SK-N-SH treated with all-trans-retinoic acid at 6 μM for 48 hours (cell line): ENCODE measurements at regions not wholly inside any gene's neighbourhood (a gene's known extent, or its start where the extent isn't known, plus 50 kb on each side); places are given as distances from the start of the nearest gene placed in this dataset.
"Not testable (repeated sequence)": the region's sequence is repeated elsewhere in the genome, so short reads cannot be mapped to it uniquely, and the experiment has no call there.

ENCODE experiments used
- ATAC-seq: fragments of 200-7000 bp; cut with Tn5 transposase; 3 replicates; pipeline ENCODE4 v1.9.1; 2020; ENCODE audit warnings: mild to moderate bottlenecking, moderate library complexity
- BACH2 ChIP-seq: fragments of 250-450 bp; sonication (Bioruptor Pico); IDR thresholded peaks from 2 replicates; pipeline ENCODE4 v1.9.0; 2021; ENCODE audit warnings: mild to moderate bottlenecking, borderline replicate concordance
- CSDC2 ChIP-seq: fragments of 250-450 bp; sonication (Bioruptor Pico); IDR thresholded peaks from 2 replicates; pipeline ENCODE4 v1.5.0; 2020; ENCODE audit warnings: mild to moderate bottlenecking, moderate library complexity
- ESRRG ChIP-seq: fragments of 250-450 bp; sonication (Bioruptor Pico); IDR thresholded peaks from 2 replicates; pipeline ENCODE4 v1.6.1; 2021; ENCODE audit warnings: mild to moderate bottlenecking
- ISL1 ChIP-seq: fragments of 250-450 bp; sonication (Bioruptor Pico); IDR thresholded peaks from 2 replicates; pipeline ENCODE4 v2.1.2; 2022; ENCODE audit warnings: mild to moderate bottlenecking, moderate library complexity
- OSR1 ChIP-seq: fragments of 250-450 bp; sonication (Bioruptor Pico); IDR thresholded peaks from 2 replicates; pipeline ENCODE4 v1.8.0; 2022; ENCODE audit warnings: moderate library complexity, mild to moderate bottlenecking, inconsistent platforms
- PPARA ChIP-seq: fragments of 250-450 bp; sonication (Bioruptor Pico); IDR thresholded peaks from 2 replicates; pipeline ENCODE4 v1.5.0; 2020; ENCODE audit warnings: mild to moderate bottlenecking, borderline replicate concordance
- RARB ChIP-seq: fragments of 250-450 bp; sonication (Bioruptor Pico); IDR thresholded peaks from 2 replicates; pipeline ENCODE4 v1.8.0; 2021; ENCODE audit warnings: mild to moderate bottlenecking, moderate library complexity
- SNAI2 ChIP-seq: fragments of 250-450 bp; sonication (Bioruptor Pico); IDR thresholded peaks from 2 replicates; pipeline ENCODE4 v1.5.0; 2020; ENCODE audit warnings: mild to moderate bottlenecking, moderate library complexity
- TCF4 ChIP-seq: fragments of 250-450 bp; sonication (Bioruptor Pico); IDR thresholded peaks from 2 replicates; pipeline ENCODE4 v1.8.0; 2021; ENCODE audit warnings: mild to moderate bottlenecking, moderate library complexity, borderline replicate concordance
- TOX ChIP-seq: fragments of 250-450 bp; sonication (Bioruptor Pico); IDR thresholded peaks from 2 replicates; pipeline ENCODE4 v1.8.0; 2021; ENCODE audit warnings: mild to moderate bottlenecking, moderate library complexity, borderline replicate concordance
- ZFP3 ChIP-seq: fragments of 250-450 bp; sonication (Bioruptor Pico); IDR thresholded peaks from 2 replicates; pipeline ENCODE4 v1.5.0; 2020; ENCODE audit warnings: mild to moderate bottlenecking, moderate library complexity
- ZFP30 ChIP-seq: fragments of 450-650 bp; formaldehyde crosslinking; IDR thresholded peaks from 2 replicates; pipeline ENCODE4 v1.5.0; 2022; ENCODE audit warnings: mild to moderate bottlenecking, moderate library complexity
- ZNF565 ChIP-seq: fragments of 450-650 bp; formaldehyde crosslinking; conservative IDR thresholded peaks from 2 replicates; pipeline ENCODE4 v1.5.0; 2020; ENCODE audit warnings: low read depth, mild to moderate bottlenecking, moderate library complexity
- ZNF8 ChIP-seq: fragments of 450-650 bp; formaldehyde crosslinking; IDR thresholded peaks from 2 replicates; pipeline ENCODE4 v1.5.0; 2020; ENCODE audit warnings: mild to moderate bottlenecking, moderate library complexity
- TF ChIP-seq, protein P1 (sequence below): fragments of 250-450 bp; sonication (Bioruptor Pico); IDR thresholded peaks from 2 replicates; pipeline ENCODE4 v1.5.1; 2021; ENCODE audit warnings: mild to moderate bottlenecking, moderate library complexity
- TF ChIP-seq, protein P2 (sequence below): fragments of 250-450 bp; sonication (Bioruptor Pico); IDR thresholded peaks from 2 replicates; pipeline ENCODE4 v1.5.0; 2020; ENCODE audit warnings: mild to moderate bottlenecking, moderate library complexity
- TF ChIP-seq, protein P3 (sequence below): fragments of 250-450 bp; sonication (Bioruptor Pico); IDR thresholded peaks from 2 replicates; pipeline ENCODE4 v1.5.1; 2020; ENCODE audit warnings: low read depth, mild to moderate bottlenecking, moderate library complexity
- TF ChIP-seq, protein P4 (sequence below): fragments of 250-450 bp; sonication (Bioruptor Pico); IDR thresholded peaks from 2 replicates; pipeline ENCODE4 v1.8.0; 2020; ENCODE audit warnings: mild to moderate bottlenecking, moderate library complexity, borderline replicate concordance
- TF ChIP-seq, protein P5 (sequence below): fragments of 250-450 bp; sonication (Bioruptor Pico); IDR thresholded peaks from 2 replicates; pipeline ENCODE4 v1.8.0; 2021; ENCODE audit warnings: low read depth, mild to moderate bottlenecking, moderate library complexity, borderline replicate concordance

DNA sequence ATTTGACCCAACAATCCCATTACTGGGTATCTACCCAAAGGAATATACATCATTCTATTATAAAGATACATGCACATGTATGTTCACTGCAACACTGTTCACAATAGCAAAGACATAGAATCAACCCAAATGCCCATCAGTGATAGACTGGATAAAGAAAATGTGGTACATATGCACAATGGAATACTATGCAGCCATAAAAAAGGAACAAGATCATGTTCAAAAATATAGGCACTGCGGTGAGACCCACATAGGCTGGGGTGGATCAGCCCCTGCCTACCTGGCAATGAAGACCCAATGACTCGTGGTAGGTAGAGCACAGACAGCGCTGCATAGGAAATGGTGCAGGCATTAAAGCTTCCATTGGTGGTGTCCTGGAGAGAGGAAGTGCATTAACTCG, 88.6 kb upstream of the NFIL3 start:
- not testable (repeated sequence) for ATAC-seq

DNA sequence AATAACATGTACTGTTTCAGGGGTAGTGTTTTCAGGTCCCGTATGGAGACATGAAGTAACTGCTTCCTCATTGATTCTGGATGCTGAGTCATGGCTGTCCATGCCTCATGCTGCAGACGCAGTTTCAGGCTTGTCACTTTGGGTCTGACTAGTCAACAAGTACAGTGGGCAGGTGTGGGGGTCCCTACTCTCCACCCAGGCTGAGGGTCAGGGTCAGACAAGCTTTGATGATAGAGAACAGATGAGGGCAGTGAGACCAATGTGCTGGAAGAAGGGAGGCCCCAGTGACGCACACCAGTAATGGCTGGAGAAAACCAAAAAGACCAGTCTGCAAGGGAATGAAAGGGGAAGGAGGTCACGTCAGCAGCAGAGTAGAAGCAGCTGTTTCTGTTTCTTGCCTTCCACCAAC, 80.0 kb upstream of the NFIL3 start:
- ATAC-seq, result no peak
- TF ChIP-seq, protein P1, sequence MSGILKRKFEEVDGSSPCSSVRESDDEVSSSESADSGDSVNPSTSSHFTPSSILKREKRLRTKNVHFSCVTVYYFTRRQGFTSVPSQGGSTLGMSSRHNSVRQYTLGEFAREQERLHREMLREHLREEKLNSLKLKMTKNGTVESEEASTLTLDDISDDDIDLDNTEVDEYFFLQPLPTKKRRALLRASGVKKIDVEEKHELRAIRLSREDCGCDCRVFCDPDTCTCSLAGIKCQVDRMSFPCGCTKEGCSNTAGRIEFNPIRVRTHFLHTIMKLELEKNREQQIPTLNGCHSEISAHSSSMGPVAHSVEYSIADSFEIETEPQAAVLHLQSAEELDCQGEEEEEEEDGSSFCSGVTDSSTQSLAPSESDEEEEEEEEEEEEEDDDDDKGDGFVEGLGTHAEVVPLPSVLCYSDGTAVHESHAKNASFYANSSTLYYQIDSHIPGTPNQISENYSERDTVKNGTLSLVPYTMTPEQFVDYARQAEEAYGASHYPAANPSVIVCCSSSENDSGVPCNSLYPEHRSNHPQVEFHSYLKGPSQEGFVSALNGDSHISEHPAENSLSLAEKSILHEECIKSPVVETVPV (CRISPR knock-in tag), result no peak
- no peak for TF ChIP-seq PPARA (CRISPR knock-in tag)

DNA sequence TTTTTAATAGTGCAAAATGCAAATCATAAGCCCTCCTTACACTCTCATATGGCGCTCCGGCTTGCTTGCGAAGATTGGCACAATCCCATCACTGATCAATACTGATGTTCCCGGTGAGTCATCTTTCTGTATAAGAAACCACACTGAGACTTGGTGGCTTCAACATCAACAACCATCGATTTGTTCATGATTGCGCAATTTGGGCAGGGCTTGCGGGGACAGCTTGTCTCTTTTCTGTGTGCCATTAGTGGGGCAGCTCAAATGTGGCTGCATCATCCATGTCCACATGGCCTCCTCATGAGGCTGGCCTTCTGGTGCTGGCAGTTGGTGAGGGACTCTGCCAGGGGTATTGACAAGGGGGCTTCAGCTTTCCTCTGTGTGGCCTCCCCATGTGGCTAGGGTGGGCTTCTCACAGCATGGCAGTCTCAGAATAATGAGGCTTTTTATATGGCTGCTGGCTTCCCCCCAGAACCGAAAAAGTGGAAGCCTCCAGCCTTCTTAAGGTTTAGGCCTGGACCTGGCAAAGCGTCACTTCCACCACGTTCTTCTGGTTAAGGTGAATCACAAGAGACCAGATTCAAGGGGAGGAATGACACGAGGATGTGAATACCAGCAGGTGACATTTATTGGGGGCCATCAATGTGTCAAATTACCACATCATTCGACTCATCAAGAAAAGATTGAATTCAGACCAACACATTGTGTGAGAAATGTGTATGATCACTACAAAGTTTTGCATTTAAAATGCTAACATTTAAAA, 79.5 kb upstream of the NFIL3 start:
- ATAC-seq, result no peak
- no peak for TF ChIP-seq CSDC2 (CRISPR knock-in tag)
- TF ChIP-seq, protein P2, sequence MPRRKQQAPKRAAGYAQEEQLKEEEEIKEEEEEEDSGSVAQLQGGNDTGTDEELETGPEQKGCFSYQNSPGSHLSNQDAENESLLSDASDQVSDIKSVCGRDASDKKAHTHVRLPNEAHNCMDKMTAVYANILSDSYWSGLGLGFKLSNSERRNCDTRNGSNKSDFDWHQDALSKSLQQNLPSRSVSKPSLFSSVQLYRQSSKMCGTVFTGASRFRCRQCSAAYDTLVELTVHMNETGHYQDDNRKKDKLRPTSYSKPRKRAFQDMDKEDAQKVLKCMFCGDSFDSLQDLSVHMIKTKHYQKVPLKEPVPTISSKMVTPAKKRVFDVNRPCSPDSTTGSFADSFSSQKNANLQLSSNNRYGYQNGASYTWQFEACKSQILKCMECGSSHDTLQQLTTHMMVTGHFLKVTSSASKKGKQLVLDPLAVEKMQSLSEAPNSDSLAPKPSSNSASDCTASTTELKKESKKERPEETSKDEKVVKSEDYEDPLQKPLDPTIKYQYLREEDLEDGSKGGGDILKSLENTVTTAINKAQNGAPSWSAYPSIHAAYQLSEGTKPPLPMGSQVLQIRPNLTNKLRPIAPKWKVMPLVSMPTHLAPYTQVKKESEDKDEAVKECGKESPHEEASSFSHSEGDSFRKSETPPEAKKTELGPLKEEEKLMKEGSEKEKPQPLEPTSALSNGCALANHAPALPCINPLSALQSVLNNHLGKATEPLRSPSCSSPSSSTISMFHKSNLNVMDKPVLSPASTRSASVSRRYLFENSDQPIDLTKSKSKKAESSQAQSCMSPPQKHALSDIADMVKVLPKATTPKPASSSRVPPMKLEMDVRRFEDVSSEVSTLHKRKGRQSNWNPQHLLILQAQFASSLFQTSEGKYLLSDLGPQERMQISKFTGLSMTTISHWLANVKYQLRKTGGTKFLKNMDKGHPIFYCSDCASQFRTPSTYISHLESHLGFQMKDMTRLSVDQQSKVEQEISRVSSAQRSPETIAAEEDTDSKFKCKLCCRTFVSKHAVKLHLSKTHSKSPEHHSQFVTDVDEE (CRISPR knock-in tag), result no peak
- no peak for TF ChIP-seq PPARA (CRISPR knock-in tag)
- TF ChIP-seq OSR1, result no peak
- TF ChIP-seq SNAI2, result no peak
- TF ChIP-seq, protein P1 (CRISPR knock-in tag), result no peak
- no peak for TF ChIP-seq BACH2 (CRISPR knock-in tag)
- TF ChIP-seq ZFP3 (CRISPR knock-in tag), result no peak

DNA sequence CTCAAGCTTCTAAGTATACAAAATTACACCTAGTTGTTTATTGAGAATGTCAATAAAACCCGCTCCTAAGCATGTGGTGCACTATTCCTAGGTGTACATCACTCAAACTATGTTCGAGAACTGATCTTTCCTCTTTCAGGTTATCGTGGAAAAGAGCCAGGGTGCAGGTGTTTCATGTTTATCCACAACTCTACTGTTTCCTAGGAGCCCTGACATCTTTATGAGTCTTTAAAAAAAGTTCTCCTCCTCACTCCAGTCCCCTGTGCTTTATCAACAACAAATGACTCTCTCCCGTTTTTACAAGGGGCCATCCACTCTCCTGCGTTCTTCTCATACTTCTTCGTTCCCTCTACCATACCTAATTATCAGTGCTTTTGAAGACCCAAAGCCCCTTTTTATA, 78.8 kb upstream of the NFIL3 start:
- no peak for ATAC-seq
- TF ChIP-seq TOX (no peak), BACH2 (CRISPR knock-in tag) (no peak), CSDC2 (CRISPR knock-in tag) (no peak), ZFP3 (CRISPR knock-in tag) (no peak), ZFP30 (CRISPR knock-in tag) (no peak), PPARA (CRISPR knock-in tag) (no peak), SNAI2 (no peak), ZNF565 (no peak)
- TF ChIP-seq, protein P1 (CRISPR knock-in tag), result no peak
- TF ChIP-seq, protein P3, sequence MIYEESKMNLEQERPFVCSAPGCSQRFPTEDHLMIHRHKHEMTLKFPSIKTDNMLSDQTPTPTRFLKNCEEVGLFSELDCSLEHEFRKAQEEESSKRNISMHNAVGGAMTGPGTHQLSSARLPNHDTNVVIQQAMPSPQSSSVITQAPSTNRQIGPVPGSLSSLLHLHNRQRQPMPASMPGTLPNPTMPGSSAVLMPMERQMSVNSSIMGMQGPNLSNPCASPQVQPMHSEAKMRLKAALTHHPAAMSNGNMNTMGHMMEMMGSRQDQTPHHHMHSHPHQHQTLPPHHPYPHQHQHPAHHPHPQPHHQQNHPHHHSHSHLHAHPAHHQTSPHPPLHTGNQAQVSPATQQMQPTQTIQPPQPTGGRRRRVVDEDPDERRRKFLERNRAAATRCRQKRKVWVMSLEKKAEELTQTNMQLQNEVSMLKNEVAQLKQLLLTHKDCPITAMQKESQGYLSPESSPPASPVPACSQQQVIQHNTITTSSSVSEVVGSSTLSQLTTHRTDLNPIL, result no peak
- TF ChIP-seq, all 23 proteins: peak for 0

DNA sequence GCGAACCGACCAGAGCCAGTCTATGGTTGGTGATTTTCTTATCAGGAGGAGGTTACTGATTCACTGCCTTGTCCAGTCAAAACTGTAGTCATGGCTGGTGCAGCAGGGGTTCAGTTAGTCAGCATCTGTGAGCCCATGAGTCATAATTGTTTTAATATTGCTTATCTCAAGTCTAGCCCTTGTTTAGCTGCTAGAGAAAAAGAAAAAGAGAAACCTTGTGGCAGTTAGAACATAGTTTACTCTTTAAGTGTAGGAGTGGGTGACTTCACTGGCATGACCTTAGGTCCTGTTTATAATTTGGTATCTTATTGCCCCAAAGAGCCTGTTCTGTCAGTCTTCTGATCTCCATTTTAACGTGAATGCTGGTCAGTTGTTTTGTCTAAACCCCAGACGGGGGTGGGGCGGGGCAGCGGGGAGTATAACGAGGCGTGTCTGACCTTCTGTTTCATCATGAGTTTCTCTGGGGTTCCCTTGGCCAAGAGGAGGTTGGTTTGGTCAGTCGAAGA, 76.9 kb upstream of the NFIL3 start:
- ATAC-seq, result no peak
- TF ChIP-seq ZNF565, result no peak
- no peak for TF ChIP-seq ZNF8 (CRISPR knock-in tag)
- no peak for TF ChIP-seq RARB (CRISPR knock-in tag)
- no peak for TF ChIP-seq CSDC2 (CRISPR knock-in tag)
- no peak for TF ChIP-seq ESRRG
- TF ChIP-seq SNAI2, result no peak
- no peak for TF ChIP-seq ZFP3 (CRISPR knock-in tag)
- TF ChIP-seq TOX, result no peak
- no peak for TF ChIP-seq PPARA (CRISPR knock-in tag)
- no peak for TF ChIP-seq OSR1
- no peak for TF ChIP-seq BACH2 (CRISPR knock-in tag)
- TF ChIP-seq, protein P4, sequence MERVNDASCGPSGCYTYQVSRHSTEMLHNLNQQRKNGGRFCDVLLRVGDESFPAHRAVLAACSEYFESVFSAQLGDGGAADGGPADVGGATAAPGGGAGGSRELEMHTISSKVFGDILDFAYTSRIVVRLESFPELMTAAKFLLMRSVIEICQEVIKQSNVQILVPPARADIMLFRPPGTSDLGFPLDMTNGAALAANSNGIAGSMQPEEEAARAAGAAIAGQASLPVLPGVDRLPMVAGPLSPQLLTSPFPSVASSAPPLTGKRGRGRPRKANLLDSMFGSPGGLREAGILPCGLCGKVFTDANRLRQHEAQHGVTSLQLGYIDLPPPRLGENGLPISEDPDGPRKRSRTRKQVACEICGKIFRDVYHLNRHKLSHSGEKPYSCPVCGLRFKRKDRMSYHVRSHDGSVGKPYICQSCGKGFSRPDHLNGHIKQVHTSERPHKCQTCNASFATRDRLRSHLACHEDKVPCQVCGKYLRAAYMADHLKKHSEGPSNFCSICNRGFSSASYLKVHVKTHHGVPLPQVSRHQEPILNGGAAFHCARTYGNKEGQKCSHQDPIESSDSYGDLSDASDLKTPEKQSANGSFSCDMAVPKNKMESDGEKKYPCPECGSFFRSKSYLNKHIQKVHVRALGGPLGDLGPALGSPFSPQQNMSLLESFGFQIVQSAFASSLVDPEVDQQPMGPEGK (CRISPR knock-in tag), result no peak
- no peak for TF ChIP-seq ZFP30 (CRISPR knock-in tag)
- no peak for TF ChIP-seq TCF4 (CRISPR knock-in tag)
- TF ChIP-seq, protein P5, sequence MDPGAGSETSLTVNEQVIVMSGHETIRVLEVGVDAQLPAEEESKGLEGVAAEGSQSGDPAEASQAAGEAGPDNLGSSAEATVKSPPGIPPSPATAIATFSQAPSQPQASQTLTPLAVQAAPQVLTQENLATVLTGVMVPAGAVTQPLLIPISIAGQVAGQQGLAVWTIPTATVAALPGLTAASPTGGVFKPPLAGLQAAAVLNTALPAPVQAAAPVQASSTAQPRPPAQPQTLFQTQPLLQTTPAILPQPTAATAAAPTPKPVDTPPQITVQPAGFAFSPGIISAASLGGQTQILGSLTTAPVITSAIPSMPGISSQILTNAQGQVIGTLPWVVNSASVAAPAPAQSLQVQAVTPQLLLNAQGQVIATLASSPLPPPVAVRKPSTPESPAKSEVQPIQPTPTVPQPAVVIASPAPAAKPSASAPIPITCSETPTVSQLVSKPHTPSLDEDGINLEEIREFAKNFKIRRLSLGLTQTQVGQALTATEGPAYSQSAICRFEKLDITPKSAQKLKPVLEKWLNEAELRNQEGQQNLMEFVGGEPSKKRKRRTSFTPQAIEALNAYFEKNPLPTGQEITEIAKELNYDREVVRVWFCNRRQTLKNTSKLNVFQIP (CRISPR knock-in tag), result no peak
- no peak for TF ChIP-seq ISL1
